ENCODE measurements at regions not wholly inside any gene's neighbourhood (a gene's known extent, or its start where the extent isn't known, plus 50 kb on each side); places are given as distances from the start of the nearest gene placed in this dataset.
A peak's percentile ranks its signal among the peaks of the same experiment; 100 is the strongest.

DNA sequence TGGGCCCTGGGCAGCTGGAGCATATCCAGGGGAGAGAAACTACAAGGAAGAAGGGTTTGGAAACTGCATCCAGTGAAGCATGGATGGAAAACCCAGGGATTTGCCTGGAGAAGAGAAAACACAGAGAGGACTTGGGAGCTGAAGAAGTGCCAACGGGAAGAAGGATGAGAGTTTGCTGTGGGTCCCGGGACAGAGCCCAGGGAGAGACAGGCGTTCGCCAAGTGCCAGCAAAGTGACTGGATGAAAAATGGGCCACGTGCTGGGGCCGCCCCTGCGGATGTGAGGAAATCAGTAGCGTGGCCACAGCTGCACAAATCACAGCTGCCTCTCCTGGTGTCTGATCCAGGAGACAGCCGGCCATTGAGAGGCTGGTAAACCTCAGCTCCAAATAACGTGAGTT lies 70.4 kb downstream of the HES1 start:
- DNase-seq: peak; percentile 69 to 80
- intact Hi-C loops (cut with DNase I; ENCODE audit: low total_unique reads): no loop called here

DNA sequence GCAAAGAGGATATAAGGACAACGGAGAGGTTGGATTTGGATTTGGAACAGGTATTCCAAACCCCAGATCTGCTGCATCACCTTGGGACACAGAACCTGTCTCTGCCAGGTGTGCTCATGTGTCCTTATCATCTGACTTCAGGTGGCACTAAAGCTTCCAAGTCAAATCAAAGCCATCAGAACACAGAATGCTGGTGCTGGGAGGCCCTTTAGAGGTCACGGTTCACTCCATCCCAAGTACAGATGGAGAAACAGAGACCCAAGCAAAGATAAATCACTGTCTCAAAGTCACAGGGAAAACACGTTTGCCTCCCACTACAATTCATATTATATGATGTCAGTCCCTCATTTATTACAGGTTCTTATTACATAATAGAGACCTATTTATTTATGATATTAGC lies 72.8 kb downstream of the HES1 start:
- no peak for DNase-seq
- intact Hi-C loops (cut with DNase I; ENCODE audit: low total_unique reads): no loop called here
- Histone ChIP-seq H3K36me3 (no peaks in the 10 kb centered on the region), H3K27me3 (peaks cover 0 to 3% of the 10 kb centered on the region in 2 donors), H3K4me3 (no peak overlapping the region), H3K27ac (no peak overlapping the region), H3K9me3 (no peaks in the 10 kb centered on the region), H3K4me1 (no peaks in the 10 kb centered on the region)
- TF ChIP-seq, protein P1, sequence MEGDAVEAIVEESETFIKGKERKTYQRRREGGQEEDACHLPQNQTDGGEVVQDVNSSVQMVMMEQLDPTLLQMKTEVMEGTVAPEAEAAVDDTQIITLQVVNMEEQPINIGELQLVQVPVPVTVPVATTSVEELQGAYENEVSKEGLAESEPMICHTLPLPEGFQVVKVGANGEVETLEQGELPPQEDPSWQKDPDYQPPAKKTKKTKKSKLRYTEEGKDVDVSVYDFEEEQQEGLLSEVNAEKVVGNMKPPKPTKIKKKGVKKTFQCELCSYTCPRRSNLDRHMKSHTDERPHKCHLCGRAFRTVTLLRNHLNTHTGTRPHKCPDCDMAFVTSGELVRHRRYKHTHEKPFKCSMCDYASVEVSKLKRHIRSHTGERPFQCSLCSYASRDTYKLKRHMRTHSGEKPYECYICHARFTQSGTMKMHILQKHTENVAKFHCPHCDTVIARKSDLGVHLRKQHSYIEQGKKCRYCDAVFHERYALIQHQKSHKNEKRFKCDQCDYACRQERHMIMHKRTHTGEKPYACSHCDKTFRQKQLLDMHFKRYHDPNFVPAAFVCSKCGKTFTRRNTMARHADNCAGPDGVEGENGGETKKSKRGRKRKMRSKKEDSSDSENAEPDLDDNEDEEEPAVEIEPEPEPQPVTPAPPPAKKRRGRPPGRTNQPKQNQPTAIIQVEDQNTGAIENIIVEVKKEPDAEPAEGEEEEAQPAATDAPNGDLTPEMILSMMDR (IDR thresholded peaks at IDR 0.05): no peak

More for the DNA sequence above, 70.4 kb downstream of the HES1 start:
- TF ChIP-seq, protein P1 (IDR thresholded peaks at IDR 0.05): no peak
- TF ChIP-seq POLR2A (IDR thresholded peaks at IDR 0.05): no peak
- Histone ChIP-seq H3K27me3 (peaks cover 0 to 3% of the 10 kb centered on the region in 2 donors), H3K4me3 (no peak overlapping the region), H3K36me3 (no peaks in the 10 kb centered on the region), H3K9me3 (no peaks in the 10 kb centered on the region), H3K27ac (no peak overlapping the region), H3K4me1 (no peaks in the 10 kb centered on the region)

DNA sequence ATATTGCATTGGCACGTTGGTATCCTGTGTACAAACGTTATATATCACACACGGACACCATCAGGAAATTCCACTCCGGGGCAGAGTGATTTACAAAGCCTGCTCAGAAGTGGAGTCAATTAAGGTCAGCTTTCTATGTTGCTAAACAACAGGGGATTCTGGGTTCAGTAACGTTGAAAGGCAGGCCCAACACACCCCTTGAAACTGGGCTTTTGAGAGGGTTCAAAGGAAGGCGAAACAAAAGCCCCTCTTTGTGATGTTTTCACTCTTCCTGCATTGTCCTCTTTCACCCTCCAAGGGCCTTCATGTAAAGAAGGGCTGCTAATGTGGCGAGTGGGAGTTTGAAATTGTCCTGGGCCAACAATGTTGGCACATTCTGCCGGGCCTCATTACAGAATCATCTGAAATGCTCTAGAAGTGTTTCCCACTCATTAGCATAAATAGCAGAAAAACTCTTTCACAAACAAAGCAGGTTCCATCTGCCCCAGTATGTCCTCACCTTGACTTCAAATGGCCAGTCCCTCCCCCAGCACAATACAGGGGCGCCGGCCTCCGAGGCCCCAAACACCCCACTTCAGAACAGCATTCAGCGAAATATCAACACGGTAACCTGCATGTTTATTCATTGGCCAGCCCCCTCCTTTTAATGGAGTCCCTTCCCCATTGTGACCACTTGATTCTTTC lies 76.4 kb downstream of the HES1 start:
- TF ChIP-seq, protein P1 (IDR thresholded peaks at IDR 0.05): no peak
- no peak for TF ChIP-seq POLR2A (IDR thresholded peaks at IDR 0.05)
- Histone ChIP-seq H3K9me3 (no peaks in the 10 kb centered on the region), H3K36me3 (no peaks in the 10 kb centered on the region), H3K27ac (no peak overlapping the region), H3K4me3 (no peak overlapping the region), H3K27me3 (no peaks in the 10 kb centered on the region), H3K4me1 (no peaks in the 10 kb centered on the region)
- intact Hi-C loops (cut with DNase I; ENCODE audit: low total_unique reads): no loop called here
- DNase-seq: no peak

- no peak overlapping the region for H3K4me3 ChIP-seq
Measured at GRCh38 chr3:194212845-194213331, 76.9 kb downstream of the HES1 start.

DNA sequence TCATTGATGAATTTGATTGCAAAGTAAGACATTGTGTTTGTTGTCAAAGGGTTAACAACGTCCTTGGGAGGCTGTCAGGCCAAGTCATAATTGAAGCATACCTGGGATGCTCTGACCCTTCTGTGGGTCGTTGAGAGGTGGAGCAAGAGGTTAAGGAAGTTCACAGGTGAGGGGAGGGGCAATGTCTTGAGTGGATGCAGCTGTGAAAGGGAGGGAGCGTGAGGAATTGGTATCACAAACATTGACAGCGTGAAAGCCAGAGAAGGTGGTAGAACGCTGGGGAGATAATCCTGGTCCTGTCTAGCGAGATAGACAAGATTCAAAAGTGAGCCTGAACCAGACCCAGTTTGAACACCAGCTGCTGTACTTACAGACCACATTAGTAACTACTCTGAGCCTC lies 79.4 kb downstream of the HES1 start:
- H3K4me3 ChIP-seq: no peak overlapping the region
- no peak overlapping the region for H3K27ac ChIP-seq
- TF ChIP-seq, protein P1 (IDR thresholded peaks at IDR 0.05): no peak
- no peak for TF ChIP-seq POLR2A (IDR thresholded peaks at IDR 0.05)
- DNase-seq: no peak
- no peaks in the 10 kb centered on the region for H3K27me3 ChIP-seq
- H3K9me3 ChIP-seq: no peaks in the 10 kb centered on the region
- H3K4me1 ChIP-seq: no peaks in the 10 kb centered on the region
- intact Hi-C loops (cut with DNase I; ENCODE audit: low total_unique reads): no loop called here
- no peaks in the 10 kb centered on the region for H3K36me3 ChIP-seq

More at GRCh38 chr3:194212845-194213331, 76.9 kb downstream of the HES1 start:
- TF ChIP-seq, protein P1 (IDR thresholded peaks at IDR 0.05): no peak
- TF ChIP-seq POLR2A (IDR thresholded peaks at IDR 0.05): no peak
- H3K9me3 ChIP-seq: no peaks in the 10 kb centered on the region
- H3K27ac ChIP-seq: no peak overlapping the region
- H3K27me3 ChIP-seq: no peaks in the 10 kb centered on the region
- intact Hi-C loops (cut with DNase I; ENCODE audit: low total_unique reads): no loop called here
- DNase-seq: no peak
- H3K36me3 ChIP-seq: no peaks in the 10 kb centered on the region
- no peaks in the 10 kb centered on the region for H3K4me1 ChIP-seq
